ENCODE measurements at regions not wholly inside any gene's neighbourhood (a gene's known extent, or its start where the extent isn't known, plus 50 kb on each side); places are given as distances from the start of the nearest gene placed in this dataset.

DNA sequence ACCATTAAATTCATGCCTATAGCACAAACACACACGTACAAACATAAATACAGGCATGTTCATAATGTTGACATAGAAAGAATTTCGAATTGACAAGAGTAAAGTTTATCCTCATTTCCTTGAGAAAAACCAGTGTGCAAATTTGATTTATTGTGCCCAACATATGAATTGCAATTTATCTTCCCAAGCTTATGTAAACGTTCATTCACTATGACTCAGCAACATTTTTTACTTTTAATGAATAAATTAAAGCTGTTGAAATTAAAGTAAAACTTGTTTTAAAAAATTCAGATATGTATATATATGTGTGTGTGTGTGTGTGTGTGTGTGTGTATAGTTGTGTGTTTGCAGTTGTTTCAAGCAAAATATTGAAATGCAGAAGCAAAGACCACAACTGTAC lies 1067.9 kb downstream of the BRINP3 start:
- DNase-seq (ENCODE audit: low spot score) (no peak), ATAC-seq (ENCODE audit: low FRiP score) (no peak)
- no peak for TF ChIP-seq CTCF (IDR thresholded peaks at IDR 0.05)

DNA sequence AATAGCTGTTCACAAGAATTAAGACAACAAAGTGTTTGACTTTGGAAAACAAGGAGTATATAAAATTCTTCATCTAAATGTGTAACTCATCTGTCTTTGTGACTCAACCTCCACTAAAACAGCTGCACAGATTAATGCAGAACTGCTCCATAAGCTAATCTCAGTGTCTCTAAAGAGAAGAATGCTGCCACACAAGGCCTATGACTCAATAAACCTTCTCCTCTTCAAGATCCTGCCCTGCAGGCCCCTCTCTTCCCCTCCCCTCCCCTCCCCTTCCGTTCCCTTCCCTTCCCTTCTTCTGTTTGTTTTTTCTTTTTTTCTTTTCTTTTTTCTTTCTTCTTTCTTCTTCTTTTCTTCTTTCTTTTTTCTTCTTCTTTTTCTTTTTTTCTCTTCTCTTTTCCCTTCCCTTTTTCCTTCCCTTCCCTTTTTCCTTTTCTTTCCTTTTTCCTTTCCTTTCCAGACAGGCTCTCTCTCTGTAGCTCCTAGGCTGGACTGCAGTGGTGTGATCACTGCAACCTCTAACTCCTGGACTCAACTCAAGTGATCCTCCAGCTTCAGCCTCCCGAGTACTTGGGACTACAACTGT lies 1052.8 kb downstream of the BRINP3 start:
- DNase-seq (ENCODE audit: low spot score) = no peak
- ATAC-seq (ENCODE audit: low FRiP score) = no peak
- TF ChIP-seq CTCF (IDR thresholded peaks at IDR 0.05) = no peak

DNA sequence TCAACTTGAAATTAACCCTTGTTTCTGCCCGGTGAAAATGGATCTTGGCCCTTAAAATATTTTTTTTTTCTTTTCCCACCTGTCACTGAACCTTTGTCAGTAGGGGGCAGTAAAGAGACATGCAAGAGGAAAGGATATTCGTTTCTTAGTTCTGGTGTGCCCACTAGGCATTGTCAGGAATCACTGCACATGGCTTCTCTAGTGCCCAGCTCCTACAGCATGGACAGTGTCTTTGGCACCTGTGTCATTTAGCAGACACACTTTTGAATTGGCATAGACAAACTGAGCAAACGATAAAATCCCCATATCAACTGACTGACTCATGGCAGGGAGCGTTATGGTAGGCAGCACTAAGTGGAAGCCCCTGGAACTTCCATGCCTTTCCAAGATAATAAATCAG lies 1048.1 kb downstream of the BRINP3 start:
- ATAC-seq (ENCODE audit: low FRiP score) (no peak), DNase-seq (ENCODE audit: low spot score) (no peak)
- no peak for TF ChIP-seq CTCF (IDR thresholded peaks at IDR 0.05)

DNA sequence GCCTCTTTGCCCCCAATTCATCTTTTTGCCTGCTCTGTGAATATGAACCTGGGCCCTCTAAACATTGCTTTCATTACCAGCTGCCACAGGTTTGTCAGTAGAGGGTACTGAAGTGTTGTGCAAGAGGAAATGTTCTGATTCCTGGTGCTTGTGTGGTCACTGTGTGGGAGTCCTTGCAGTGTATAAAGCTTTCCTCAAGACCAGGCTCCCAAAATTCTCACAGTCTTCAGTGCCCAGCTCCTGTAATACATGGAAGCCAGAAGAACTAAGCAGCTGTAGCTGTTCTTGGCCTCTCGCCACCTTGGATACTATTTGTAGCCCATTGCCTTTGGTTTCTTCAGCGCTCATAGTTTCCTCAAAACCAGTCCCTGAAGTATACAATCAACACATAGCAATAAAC lies 1046.2 kb downstream of the BRINP3 start:
- ATAC-seq (ENCODE audit: low FRiP score) = no peak
- no peak for DNase-seq (ENCODE audit: low spot score)
- no peak for TF ChIP-seq CTCF (IDR thresholded peaks at IDR 0.05)

- no peak for TF ChIP-seq CTCF (IDR thresholded peaks at IDR 0.05)
- ATAC-seq (ENCODE audit: low FRiP score) = no peak
- no peak for DNase-seq (ENCODE audit: low spot score)
Measured at GRCh38 chr1:189432753-189433152, 1044.9 kb downstream of the BRINP3 start.

DNA sequence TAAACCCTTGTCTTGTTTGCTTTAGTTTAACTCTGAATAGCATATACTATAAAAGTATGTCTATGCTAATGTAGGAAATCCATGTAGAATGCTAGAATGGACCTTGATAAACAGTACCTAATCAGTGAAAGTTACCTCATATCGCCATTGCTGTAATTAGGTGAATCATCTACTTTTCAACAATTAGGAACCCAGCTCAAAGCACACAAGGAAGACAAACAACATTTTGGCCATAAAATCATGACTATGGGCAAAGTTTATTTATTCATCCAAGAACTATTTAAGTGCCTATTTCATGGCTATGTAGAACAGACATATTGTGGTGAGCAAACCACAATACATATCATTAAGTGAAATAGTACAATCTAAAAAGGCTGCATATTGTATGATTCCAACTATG lies 1043.2 kb downstream of the BRINP3 start:
- no peak for TF ChIP-seq CTCF (IDR thresholded peaks at IDR 0.05)
- ATAC-seq (ENCODE audit: low FRiP score) (no peak), DNase-seq (ENCODE audit: low spot score) (no peak)

DNA sequence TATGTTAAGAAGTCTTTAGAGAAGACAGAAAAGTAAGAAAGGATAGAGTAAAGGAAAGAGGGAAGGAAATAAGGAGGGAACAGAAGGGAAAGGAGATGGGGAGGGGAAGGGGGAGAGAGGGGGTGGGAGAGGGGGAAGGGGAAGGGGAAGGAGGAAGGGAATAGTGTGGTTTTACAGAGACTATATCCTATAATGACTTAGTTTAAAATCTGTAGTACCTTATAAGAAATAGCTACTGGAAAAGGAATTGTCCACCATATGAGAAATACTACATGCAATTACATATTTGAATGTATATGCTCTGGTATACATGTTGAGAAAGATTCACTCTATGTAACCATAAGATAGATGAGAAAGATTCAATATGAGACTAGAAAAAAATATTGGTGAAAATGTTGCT lies 1042.3 kb downstream of the BRINP3 start:
- ATAC-seq (ENCODE audit: low FRiP score) (no peak), DNase-seq (ENCODE audit: low spot score) (no peak)
- TF ChIP-seq CTCF (IDR thresholded peaks at IDR 0.05) = no peak

All from omental fat pad (tissue), 3 donors.